GM21381 (cell line): ENCODE measurements at regions not wholly inside any gene's neighbourhood (a gene's known extent, or its start where the extent isn't known, plus 50 kb on each side); places are given as distances from the start of the nearest gene placed in this dataset.
"Not testable (repeated sequence)": the region's sequence is repeated elsewhere in the genome, so short reads cannot be mapped to it uniquely, and the experiment has no call there.

Source experiments
- ATAC-seq: cut with Tn5 transposase; IDR thresholded peaks from one replicate; pipeline ENCODE4 v1.9.1; 2021; ENCODE audit warnings: mild to moderate bottlenecking, moderate library complexity; ENCODE audit not compliant: unreplicated experiment

DNA sequence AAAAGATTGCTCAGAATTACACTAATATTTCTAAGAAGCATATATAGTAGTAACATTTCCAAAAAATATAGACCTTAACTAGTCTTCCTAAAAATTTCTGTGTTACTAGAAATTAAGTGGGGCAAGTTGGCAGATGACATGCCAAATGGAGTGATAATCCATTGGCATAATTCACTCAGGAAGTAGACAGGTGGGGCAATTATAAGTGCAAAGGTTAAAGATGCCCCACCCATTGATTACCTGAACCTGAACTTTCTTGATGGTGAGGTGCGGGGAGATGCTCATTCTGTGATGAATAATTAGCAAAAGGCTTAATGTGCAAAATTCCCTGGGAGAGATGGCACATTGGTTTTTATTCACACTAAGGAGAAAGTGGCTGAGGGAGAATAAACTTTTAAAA, 145.8 kb upstream of the RASGEF1B start:
- no peak for ATAC-seq

DNA sequence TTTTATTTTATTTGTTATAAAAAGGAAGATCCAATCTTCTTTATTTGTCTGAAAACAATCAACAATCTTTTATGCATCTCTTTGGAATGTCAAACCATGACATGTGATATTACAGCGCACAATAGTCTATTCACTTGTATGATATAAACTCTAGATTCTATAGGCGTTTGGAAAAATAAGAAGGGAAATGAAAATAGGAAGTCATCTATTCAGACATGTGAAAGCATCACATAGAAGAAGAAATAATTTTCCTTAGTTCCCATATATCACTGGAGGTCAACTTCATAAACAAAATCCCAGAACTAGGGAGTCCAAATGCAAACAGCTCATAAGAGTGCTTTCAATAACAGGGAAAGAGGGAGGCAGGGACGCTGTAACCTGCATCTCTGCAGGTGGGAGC, 139.5 kb upstream of the RASGEF1B start:
- no peak for ATAC-seq

DNA sequence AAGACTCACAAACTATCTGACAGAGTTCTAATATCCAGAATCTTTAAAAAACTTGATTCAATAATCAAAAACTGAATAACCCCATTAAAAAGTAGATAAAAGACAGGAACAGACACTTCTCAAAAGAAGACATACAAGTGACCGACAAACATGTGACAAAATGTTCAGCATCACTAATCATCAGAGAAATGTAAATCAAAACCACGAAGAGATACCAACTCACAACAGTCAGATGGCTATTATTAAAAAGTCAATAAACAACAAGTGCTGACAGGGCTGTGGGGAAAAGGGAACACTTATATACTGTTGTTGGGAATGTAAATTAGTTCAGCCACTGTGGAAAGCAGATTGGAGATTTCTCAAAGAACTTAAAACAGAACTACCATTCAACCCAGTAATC, 138.1 kb upstream of the RASGEF1B start:
- ATAC-seq = no peak

DNA sequence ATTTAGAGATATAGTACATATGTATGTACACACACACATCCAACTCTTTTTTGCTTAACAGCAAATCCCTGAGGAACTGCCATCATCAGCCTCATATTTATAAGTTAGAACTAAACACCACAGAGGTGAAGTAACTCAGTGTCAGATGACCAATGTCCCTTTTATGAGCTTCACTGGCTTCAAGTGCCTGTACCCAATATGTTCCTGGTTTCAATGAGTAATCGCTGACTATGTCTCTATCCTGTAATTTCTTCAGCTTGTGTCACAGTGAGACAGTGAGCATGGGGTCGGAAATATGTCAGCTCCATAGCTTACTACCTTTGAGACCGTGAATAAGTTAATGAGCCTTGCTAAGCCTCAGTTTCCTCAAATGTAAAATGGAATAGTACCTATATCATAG, 136.2 kb upstream of the RASGEF1B start:
- no peak for ATAC-seq

DNA sequence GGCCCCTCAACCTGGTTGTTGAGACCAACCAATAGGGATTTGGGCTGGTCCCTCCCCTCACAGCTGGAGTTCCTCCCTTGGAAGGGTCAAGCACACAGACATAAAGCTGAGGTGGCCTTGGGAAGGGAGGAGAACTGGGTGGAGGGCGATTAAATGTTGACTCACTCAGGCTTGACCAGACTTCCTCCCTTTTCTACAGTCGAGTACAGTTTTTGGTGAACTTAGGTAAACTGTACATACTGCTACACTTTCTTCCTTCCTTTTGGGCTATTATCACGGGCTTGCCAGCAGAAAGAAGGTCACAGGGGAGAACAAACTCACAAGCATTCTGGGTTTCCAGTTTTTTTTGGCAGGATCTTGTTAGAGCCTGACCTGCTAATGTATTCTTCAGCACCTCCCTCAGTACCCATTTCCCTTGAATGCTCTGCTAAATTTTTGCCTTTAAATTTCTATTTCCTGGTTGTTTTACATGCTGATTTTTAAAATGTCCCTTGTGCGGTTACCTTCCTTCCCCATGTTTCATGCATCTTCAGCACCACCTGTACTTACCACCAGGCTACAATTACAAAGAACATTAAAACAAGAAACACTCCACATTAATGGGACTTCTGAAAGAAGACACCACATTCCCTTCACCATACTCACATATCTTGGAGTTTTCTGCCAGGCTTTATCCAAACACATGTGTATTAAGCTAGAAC, 135.2 kb upstream of the RASGEF1B start:
- ATAC-seq = no peak

DNA sequence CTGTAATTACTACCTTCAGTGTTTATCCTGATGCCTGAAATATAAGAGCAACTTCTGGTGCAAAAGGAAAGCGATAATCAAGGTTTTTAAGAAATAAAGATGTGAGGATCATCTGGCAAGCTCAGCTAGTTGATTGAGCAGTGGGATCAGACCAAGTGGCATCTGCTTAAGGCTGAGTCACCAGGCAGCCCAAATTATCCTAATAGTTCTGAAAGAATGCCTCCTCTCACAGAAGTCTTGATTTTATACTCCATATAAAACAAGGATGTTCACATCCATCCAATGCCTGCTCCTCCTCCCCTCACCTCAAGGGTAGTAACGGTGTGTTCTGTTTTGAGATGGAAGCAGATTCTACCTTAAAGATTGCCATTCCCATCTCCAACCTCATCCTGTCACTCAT, 134.5 kb upstream of the RASGEF1B start:
- ATAC-seq = no peak

DNA sequence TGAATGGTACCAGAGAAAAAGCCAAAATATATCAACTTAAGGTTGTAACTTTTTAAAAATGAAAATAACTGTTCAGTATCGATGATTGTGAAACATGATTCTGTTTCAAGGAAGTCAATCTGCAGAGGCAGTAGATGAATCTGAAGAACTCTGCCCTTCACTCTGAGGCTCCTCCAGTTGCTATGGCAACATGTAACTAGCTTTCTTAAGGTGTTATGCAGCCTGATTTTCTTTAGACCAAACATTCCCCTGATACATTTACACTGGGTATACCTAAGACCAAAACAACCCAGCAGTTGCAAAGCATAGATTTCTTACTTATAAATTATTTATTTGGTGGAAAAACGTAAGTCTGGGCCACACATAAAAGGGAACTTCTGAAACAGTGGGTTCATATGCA, 133.6 kb upstream of the RASGEF1B start:
- ATAC-seq = no peak

DNA sequence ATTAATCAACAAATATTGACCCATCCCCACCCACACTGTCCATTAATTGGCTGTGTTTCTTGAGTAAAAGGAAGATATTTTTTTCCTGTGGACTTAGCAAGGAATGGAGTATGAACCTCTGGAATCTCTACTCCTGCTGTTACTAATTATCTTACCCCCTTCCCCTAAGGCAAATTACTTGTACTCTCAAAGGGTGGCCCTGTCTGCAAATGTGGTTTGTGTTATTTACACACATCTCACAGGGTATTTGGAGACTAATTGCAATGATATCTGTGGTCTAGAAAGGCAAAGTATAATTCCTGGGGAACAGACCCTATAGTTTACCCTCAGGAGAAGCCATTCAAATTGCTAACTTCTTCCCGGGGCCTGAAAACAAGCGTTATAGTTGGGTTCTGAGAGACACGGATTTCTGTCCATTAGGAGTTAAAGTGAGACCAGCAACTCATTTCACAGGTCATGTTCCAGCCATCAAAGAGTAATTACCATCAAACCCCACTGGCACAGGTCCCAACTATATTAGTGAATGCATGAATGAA, 133.0 kb upstream of the RASGEF1B start:
- no peak for ATAC-seq

DNA sequence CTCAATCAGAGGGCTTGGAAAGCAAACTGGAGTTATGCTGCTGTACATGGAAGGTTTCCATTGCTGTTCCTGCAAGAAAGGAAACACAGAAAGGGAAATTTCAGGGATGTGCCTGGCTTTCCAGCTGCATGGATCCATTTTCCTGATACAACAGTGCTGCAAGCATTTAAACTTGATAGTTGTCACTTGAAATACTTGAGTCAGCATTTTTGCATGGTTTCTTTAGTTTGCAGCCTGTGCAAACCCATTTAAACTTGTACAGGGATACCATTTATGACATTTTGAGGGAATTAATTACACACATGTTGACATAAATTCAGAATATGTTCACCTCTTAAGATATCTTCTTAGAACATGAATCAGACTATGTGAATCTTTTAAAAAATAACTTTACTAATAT, 131.1 kb upstream of the RASGEF1B start:
- no peak for ATAC-seq

DNA sequence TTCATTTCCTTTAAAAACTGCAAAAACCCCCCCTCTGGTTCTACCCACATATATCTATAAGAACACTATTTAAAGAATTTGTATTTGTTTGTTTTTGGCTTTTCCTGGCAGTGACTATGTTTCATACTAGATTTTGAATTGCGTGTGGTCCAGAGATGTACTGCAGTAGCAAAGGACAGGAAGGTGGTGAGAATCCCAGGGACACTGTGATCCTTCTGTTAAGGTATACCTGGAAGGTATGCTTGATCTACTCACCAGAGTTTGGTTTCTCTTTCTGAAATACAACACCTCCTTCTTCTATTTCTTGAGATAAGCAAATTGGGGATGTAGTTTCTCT, 129.6 kb upstream of the RASGEF1B start:
- no peak for ATAC-seq

DNA sequence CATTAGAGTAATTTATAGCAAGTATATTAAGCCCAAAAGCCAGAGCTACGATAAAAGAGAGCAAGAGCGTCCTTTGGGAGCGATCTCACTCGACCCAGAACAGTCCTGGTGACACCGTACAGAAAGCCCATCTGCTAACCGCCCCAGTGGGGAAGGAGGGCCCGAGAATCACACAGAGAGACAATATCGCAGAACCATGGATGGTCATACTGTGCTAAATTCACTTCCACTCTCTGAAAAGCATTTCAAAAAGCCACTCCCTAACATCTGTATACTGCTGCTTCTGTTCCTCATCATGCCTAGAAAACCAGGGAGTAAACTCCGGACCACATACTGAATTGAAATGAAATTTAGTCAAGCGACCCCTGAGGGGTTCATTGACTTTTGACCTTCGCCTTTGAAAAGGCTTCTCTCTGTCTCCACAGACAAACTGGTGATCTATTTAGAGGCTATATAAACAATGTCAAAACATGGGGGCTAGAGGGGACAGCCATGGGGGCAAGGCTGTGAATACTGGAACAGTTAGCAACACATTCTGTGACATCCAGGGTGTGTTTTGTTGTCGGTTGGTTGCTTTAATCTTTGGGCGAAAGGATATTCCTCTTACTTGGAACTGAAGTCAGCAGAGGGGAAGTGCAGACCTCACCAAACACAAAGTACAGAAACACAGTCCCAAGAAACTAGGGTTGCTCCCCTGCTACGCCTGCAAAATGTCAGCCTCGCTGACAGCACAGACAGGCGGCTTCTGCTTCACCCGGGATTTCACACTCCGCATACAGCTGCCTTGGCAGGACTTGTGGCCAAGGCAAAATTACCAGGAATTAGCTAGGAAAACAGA, 129.0 kb upstream of the RASGEF1B start:
- no peak for ATAC-seq

DNA sequence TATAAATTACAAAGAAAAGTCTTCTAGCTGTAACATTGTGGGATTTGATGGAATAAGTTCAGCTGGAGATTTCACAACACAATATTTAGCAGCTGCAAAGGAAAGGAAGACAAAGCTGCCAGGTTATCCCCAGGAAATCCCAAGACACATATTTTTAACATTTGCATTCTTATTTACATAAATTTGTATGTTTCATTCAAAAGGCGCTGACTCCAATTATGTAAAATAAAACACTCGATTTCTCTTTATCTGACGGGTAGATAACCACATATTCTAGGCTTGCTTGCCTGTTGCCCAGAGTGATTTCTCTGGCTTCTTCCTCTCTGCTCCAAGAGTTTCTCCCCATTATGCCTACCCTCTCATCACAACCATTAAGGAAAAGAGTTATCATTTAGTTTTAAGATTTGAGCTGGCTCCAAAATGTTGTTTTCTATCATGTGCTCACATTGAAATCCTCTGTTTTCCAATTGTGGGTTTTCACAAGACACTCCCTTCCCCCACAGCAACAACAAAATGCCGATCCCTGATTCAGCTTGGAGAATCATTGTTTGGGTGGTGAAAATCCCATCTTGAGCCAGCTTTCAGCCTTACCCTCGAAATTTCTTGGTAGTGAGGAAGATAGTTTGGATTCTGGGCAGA, 128.2 kb upstream of the RASGEF1B start:
- no peak for ATAC-seq

DNA sequence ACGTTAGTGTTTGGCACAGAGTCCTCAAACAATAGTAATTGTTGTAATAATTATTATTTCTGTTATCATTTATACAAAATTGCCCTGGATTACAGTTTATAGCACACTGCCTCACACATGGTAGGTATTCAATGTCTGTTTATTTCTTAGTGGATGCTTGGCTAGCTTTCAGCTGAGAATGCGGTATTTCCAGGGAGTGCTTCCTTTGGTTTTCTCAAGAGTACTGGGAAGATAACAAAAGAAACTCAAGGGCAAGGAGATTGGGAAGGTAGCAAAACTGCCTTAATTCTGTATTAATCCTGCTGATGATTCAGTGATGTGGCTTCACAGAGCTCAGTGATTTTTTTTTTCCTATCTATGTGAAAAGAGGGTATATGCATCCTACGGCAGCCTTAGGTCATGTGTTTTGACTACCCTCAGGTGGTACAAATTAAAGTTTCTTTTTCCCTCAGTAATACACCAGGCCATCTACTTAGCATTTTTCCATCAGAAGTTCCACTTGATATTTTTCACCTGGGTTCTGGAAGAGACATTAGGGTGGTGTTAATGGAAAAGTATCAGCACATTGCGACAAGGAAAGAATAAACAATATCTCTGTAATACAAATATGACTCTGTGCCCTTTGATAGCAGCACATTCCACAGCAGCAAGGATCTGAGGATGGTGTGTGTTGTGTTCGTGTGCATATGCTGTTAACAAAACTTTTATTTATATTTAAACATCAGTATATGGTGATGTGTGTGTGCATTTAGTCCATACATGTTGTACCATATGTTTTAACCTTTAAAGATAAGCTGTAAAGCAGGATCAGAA, 124.3 kb upstream of the RASGEF1B start:
- ATAC-seq = no peak

DNA sequence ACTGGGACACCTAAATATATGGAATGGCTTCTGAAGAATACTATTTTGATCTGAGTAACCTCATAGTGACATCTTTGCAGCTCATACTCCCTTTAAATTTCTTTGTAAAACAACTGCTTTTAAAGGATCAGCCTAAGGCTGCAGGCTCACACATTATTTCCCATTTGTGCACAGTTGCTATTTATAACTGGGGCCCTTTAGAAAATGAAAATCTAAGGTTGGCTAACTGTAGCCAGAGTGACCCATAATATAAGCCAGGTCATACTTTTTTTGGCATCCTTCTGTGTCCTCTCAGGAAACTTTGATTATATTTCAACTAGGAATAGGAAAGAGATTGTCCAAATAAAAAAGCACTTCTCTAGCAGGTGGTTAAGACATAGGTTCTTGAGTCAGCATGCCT, 123.6 kb upstream of the RASGEF1B start:
- no peak for ATAC-seq

DNA sequence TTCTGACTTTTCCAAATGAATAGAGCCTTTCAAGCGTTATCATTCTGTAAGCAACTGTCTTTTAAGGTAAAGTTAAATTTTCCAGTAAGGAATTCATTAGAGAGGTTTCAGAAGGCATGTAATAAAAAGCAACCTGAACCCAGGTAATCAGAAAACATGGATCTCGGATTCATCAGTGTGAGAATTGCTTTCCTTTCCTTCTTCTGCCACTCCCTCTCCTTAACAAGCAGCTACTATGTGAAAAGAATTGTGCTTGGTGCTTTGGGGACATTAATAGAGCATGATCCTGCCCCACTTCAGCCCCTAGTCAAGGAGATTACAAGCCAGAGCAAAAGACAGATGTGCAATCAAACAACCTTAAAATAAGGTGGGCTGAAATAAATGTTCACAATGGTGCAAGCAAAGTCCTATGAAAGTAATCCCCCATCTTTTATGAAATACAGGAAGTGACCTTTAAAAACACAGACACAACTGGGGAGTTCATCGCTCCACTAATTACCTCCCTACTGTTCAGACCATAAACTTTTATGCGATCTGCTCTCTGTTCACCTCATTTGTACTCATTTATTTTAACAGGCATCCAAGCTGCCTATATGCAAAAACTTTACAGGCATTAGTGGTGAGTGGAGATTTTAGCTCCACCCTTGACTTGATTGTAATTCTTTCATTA, 122.9 kb upstream of the RASGEF1B start:
- ATAC-seq = no peak

DNA sequence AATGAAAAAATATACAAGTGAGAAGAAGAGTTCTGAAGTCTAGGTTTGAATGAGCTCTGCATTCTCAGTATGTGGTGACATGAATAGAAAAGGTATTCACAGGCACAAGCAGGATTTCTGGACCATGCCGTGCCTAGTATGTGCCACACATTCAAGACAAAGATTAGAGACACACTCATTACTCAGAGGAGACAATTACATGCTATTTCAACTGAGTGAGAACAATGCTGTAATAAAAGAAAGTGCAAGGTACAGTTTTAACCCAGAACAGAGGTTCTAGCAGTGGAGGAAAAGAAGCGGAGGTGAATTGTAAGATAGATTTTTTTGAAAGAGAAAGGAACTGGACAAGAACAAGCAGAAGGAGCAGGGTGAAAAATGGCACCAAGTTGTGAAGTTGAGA, 121.0 kb upstream of the RASGEF1B start:
- no peak for ATAC-seq

DNA sequence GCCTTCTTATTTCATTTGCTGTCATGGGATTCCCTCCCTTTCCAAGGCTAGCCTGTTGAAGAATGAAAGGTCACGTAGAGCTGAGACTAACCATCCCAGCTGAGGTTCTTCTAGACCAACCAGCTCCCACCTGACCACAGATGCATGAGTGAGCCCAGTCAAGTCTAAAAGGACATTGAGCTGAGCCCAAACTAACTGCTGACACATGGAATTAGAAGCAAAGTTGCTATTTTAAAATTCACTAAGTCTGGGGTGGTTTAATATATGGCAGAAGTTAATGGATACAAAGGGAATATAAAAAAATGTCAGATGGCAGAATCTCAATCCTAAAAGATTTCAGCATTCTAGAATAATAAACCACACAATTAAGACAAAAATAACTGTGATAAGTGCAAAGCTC, 118.9 kb upstream of the RASGEF1B start:
- no peak for ATAC-seq

DNA sequence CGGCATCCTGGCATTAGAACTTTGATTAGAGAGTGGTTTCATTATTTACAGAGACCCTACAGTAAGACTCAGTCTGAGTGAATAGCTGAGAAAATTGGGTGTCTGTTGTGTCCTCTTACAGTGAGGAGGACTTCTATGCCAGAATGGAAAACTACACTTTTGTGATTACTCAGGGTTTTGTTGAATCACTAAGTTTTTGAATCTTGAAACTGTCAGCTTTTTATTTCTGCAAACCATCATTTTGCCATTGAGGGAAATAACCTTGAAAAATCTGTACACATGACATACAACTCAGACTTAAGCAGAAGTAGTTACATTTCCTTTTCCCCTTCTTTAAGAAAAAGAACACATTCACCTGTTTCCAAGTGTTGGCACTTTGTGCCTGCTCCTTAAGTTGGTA, 117.6 kb upstream of the RASGEF1B start:
- no peak for ATAC-seq

DNA sequence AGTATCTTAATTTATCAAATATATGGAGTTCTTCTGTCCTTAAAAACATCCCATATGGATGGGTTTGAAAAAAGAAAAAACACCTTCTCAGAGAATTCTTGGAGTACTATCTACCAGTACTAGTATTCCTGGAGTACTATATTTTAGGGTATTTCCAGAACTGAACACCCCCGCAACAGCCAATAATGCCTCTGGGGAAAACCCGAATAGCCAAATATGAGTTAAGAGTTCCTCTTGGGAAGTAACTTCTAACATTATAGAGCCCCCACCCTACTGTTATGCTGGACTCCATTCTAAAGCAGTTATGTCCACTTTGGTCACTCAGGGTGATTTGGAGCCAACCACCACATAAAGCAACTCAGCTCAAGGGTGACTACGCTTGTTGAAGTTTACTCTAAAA, 115.0 kb upstream of the RASGEF1B start:
- ATAC-seq = no peak

DNA sequence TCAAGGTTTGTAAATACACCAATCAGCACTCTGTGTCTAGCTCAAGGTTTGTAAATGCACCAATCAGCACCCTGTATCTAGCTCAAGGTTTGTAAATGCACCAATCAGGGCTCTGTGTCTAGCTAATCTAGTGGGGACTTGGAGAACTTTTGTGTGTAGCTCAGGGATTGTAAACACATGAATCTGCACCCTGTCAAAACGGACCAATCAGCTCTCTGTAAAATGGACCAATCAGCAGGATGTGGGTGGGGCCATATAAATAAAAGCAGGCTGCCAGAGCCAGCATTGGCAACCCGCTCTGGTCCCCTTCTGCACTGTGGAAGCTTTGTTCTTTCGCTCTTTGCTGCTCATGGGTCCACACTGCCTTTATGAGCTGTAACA, 109.3 kb upstream of the RASGEF1B start:
- not testable (repeated sequence) for ATAC-seq
